ENCODE measurements at regions not wholly inside any gene's neighbourhood (a gene's known extent, or its start where the extent isn't known, plus 50 kb on each side); places are given as distances from the start of the nearest gene placed in this dataset.

GRCh38 chr4:84158670-84159069 lies 340.4 kb downstream of the NKX6-1 start:
- H3K27me3 ChIP-seq (ENCODE audit: low read length): no peaks in the 10 kb centered on the region
- TF ChIP-seq CTCF (IDR thresholded peaks at IDR 0.05; ENCODE audit: insufficient read depth, low read length, poor library complexity, severe bottlenecking) (no peak), EZH2phosphoT487 (conservative IDR thresholded peaks at IDR 0.05; ENCODE audit: low read length) (no peak)

GRCh38 chr4:84151574-84151973 lies 347.5 kb downstream of the NKX6-1 start:
- H3K9me2 ChIP-seq (replicated peaks; ENCODE audit: insufficient read depth, low read length): no peaks in the 10 kb centered on the region
- no peaks in the 10 kb centered on the region for H3K9me3 ChIP-seq (ENCODE audit: insufficient read depth, low read length)
- H3K79me2 ChIP-seq (ENCODE audit: insufficient read depth, low read length): no peaks in the 10 kb centered on the region
- H3K4me3 ChIP-seq (ENCODE audit: insufficient read depth, low read length, poor library complexity, severe bottlenecking): no peak overlapping the region
- no peak overlapping the region for H3K27ac ChIP-seq (ENCODE audit: low read depth, low read length)
- no peaks in the 10 kb centered on the region for H3F3A ChIP-seq (ENCODE audit: insufficient read depth)
- H3K27me3 ChIP-seq (ENCODE audit: low read length): no peaks in the 10 kb centered on the region
- H3K36me3 ChIP-seq (ENCODE audit: low read length): no peaks in the 10 kb centered on the region
- no peak overlapping the region for H3K9ac ChIP-seq (ENCODE audit: low read length)
- H4K20me1 ChIP-seq (ENCODE audit: low read depth, low read length): no peaks in the 10 kb centered on the region
- no peak for TF ChIP-seq CTCF (IDR thresholded peaks at IDR 0.05; ENCODE audit: insufficient read depth, low read length, poor library complexity, severe bottlenecking)
- TF ChIP-seq EZH2phosphoT487 (conservative IDR thresholded peaks at IDR 0.05; ENCODE audit: low read length): no peak
- no peak overlapping the region for H2AFZ ChIP-seq (ENCODE audit: low read depth, low read length, severe bottlenecking)
- no peak overlapping the region for H3K4me2 ChIP-seq (ENCODE audit: low read depth, low read length, poor library complexity, severe bottlenecking)

More at GRCh38 chr4:84158670-84159069, 340.4 kb downstream of the NKX6-1 start:
- no peaks in the 10 kb centered on the region for H3K36me3 ChIP-seq (ENCODE audit: low read length)
- no peak overlapping the region for H3K4me2 ChIP-seq (ENCODE audit: low read depth, low read length, poor library complexity, severe bottlenecking)
- H3K27ac ChIP-seq (ENCODE audit: low read depth, low read length): no peak overlapping the region
- no peaks in the 10 kb centered on the region for H3K79me2 ChIP-seq (ENCODE audit: insufficient read depth, low read length)
- no peak overlapping the region for H3K4me3 ChIP-seq (ENCODE audit: insufficient read depth, low read length, poor library complexity, severe bottlenecking)
- H3K9me3 ChIP-seq (ENCODE audit: insufficient read depth, low read length): no peaks in the 10 kb centered on the region
- H2AFZ ChIP-seq (ENCODE audit: low read depth, low read length, severe bottlenecking): no peak overlapping the region
- H3K9me2 ChIP-seq (replicated peaks; ENCODE audit: insufficient read depth, low read length): no peaks in the 10 kb centered on the region
- no peaks in the 10 kb centered on the region for H3F3A ChIP-seq (ENCODE audit: insufficient read depth)
- H3K9ac ChIP-seq (ENCODE audit: low read length): no peak overlapping the region
- no peaks in the 10 kb centered on the region for H4K20me1 ChIP-seq (ENCODE audit: low read depth, low read length)

- Histone ChIP-seq H3K9me2 (replicated peaks; ENCODE audit: insufficient read depth, low read length) (no peaks in the 10 kb centered on the region), H4K20me1 (ENCODE audit: low read depth, low read length) (no peaks in the 10 kb centered on the region), H3K4me2 (ENCODE audit: low read depth, low read length, poor library complexity, severe bottlenecking) (no peak overlapping the region)
Measured at GRCh38 chr4:84150177-84150576, 348.9 kb downstream of the NKX6-1 start.

More at GRCh38 chr4:84150177-84150576, 348.9 kb downstream of the NKX6-1 start:
- no peak overlapping the region for H3K4me3 ChIP-seq (ENCODE audit: insufficient read depth, low read length, poor library complexity, severe bottlenecking)
- H2AFZ ChIP-seq (ENCODE audit: low read depth, low read length, severe bottlenecking): no peak overlapping the region
- H3K27me3 ChIP-seq (ENCODE audit: low read length): no peaks in the 10 kb centered on the region
- TF ChIP-seq CTCF (IDR thresholded peaks at IDR 0.05; ENCODE audit: insufficient read depth, low read length, poor library complexity, severe bottlenecking) (no peak), EZH2phosphoT487 (conservative IDR thresholded peaks at IDR 0.05; ENCODE audit: low read length) (no peak)
- H3K79me2 ChIP-seq (ENCODE audit: insufficient read depth, low read length): no peaks in the 10 kb centered on the region
- no peaks in the 10 kb centered on the region for H3K9me3 ChIP-seq (ENCODE audit: insufficient read depth, low read length)
- no peaks in the 10 kb centered on the region for H3K36me3 ChIP-seq (ENCODE audit: low read length)
- no peak overlapping the region for H3K27ac ChIP-seq (ENCODE audit: low read depth, low read length)
- no peaks in the 10 kb centered on the region for H3F3A ChIP-seq (ENCODE audit: insufficient read depth)
- H3K9ac ChIP-seq (ENCODE audit: low read length): no peak overlapping the region

Measured in SU-DHL-6 (cell line).